ENCODE measurements at regions not wholly inside any gene's neighbourhood (a gene's known extent, or its start where the extent isn't known, plus 50 kb on each side); places are given as distances from the start of the nearest gene placed in this dataset.
"Not testable (repeated sequence)": the region's sequence is repeated elsewhere in the genome, so short reads cannot be mapped to it uniquely, and the experiment has no call there.

- DNase-seq: no peak
Observed at GRCh38 chr13:88436974-88437373, 765.8 kb downstream of the SLITRK5 start.

GRCh38 chr13:88450515-88450914 lies 779.3 kb downstream of the SLITRK5 start:
- DNase-seq: no peak

DNA sequence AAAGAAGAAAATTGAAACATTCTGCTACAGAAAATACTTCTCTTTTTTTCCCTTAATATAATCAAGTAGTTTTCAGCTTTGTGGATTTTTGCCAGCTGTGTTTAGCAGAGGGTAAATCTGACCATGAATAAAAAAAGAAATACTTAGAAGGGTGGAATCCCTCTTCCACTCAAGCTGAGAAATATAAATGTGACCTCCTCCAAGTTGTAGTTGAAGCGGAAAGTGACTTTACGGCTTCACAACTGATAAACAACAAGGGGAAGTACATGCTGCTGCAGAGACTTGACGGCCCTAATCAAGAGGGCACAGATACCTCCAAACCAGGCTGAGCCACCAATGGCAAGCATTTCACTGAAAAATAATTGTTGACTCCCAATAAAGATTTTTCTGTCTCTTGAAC lies 785.0 kb downstream of the SLITRK5 start:
- DNase-seq: no peak

DNA sequence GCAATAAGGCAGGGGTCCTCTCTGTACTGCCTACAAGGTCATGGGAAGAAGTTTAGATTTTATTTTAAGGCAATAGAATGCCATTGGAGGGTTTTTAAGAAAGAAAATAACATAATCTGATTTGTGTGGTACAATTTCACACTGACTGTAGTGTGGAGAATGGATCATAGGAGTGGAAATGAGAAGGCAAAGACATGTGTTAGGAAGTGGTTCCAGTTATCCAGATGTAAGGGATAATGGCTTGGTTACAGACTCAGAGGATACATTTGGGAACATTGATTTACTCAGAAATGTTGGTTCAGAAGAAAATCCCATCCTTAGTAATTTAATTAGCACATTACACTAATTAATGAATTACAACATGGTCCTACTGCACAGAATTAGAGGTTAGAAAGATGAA lies 788.2 kb downstream of the SLITRK5 start:
- no peak for DNase-seq

- no peak for DNase-seq
Observed at GRCh38 chr13:88461272-88462009, 790.3 kb downstream of the SLITRK5 start.

GRCh38 chr13:88464851-88465250 lies 793.7 kb downstream of the SLITRK5 start:
- no peak for DNase-seq

- DNase-seq: no peak
Observed at GRCh38 chr13:88472316-88472715, 801.1 kb downstream of the SLITRK5 start.

DNA sequence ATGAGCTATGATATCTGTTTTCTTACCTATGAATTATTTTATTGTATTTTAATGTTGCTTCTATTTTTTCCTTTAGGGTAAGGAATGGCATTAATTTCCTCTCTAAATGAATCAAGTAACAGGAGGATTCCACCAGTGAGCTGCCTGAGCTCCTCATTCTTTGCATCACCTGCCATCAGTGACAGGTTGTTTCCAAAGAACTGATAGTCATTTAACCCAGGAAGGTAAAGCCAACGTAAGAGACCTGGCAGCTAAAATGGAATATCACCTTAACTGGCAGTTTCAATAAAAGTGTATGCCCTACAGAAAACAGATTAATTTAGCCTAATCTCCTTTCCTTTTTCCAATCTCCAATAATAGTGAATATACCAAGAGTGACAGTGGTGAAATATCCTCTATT lies 812.0 kb downstream of the SLITRK5 start:
- DNase-seq: no peak

GRCh38 chr13:88507909-88508308 lies 836.7 kb downstream of the SLITRK5 start:
- no peak for DNase-seq

DNA sequence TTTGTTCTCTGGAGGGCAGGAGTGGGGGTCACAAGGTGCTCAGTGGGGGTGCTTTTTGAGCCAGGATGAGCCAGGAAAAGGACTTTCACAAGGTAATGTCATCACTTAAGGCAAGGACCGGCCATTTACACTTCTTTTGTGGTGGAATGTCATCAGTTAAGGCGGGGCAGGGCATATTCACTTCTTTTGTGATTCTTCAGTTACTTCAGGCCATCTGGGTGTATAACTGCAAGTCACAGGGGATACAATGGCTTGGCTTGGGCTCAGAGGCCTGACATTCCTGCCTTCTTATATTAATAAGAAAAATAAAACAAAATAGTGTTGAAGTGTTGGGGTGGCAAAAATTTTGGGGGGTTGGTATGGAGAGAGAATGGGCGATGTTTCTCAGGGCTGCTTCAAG lies 841.8 kb downstream of the SLITRK5 start:
- DNase-seq: not testable (repeated sequence)

DNA sequence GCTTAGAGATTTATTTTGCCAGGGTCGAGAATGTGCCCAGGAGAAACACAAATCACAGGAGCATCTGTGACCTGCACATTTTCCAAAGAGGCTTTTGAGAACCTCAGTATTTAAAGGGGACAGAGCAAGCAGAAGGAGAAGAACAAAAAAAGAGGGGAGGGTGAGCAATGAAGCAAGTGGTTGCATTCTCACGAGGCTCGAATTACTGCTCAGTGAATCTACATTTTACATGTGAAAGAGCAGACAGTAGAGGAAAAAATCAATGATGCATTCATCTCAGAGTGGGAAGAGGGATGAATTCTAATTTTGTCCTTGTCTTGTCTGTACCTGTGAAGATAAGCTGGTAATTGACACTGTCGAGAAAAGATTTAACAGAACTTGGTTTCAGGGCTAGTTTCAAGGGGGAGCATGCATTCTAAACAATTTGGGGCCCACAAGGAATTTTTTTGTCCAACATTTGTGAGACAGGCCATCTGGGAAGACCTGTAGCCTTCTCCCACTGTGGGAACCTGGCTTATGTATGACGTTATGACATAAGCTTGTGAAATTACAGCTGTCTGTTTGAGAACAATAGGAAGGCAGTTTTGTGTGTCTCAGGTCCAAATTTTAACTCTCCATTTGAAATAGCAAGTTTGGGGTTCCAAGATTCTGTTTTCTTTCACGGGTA lies 855.1 kb downstream of the SLITRK5 start:
- DNase-seq: no peak

GRCh38 chr13:88526853-88527215 lies 855.7 kb downstream of the SLITRK5 start:
- DNase-seq: no peak

DNA sequence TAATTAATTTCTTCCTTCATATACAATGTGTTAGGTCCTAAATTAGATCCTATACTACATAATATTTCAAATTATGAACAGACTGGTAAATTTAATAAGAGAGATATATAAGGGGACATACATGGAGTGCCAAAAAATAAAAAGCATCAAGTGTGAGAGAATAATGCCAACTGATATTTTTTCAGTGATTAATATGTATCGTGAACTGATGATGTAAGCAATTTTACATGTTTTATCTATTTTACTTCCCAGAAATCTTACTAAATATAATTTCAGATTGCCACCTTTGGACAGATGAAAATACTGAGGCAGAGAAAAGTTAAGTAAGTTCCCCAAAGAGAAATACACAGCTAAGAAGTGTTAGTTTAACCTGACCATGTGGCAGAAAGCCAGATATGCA lies 870.8 kb downstream of the SLITRK5 start:
- no peak for DNase-seq

DNA sequence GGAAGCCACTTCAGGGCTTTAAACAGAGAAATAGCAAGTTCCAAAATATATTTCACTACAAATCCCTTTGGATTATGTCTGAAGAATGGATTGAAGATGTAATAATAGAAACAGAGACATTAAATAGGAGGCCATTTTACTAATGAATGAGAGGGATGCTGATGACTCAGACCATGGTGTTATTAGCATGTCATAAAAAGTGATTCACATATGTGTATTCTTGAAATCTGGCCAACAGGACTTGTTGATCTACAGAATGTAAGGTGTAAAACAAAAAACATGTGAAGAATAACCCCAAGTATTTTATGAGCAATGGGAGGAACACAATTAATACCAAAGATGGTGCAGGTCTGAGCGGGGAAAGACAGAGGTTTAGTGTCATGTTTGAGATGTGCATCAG lies 873.7 kb downstream of the SLITRK5 start:
- no peak for DNase-seq

- DNase-seq: no peak
Observed at GRCh38 chr13:88552966-88553365, 881.8 kb downstream of the SLITRK5 start.

GRCh38 chr13:88565566-88565965 lies 894.4 kb downstream of the SLITRK5 start:
- DNase-seq: no peak

- DNase-seq: no peak
Observed at GRCh38 chr13:88585861-88586260, 914.7 kb downstream of the SLITRK5 start.

DNA sequence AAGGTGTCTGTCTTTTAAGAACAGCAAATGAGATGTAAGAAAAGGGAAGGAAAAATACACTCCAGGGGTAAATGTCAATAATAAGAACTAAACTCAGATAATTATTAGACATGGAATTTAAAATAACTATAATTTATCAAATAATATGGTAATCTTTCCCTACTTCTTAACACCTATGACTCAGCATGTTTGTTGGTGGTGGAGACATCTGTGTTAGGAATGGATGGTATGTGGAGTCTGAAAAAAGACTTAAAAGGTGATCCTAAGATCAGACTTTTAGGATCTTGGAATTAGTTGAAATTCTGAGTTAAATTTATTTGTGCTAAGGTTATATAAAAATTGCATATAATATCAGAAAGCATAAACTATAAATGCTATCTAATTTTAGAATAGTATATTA lies 915.1 kb downstream of the SLITRK5 start:
- no peak for DNase-seq

- DNase-seq: no peak
Observed at GRCh38 chr13:88590574-88590973, 919.4 kb downstream of the SLITRK5 start.

DNA sequence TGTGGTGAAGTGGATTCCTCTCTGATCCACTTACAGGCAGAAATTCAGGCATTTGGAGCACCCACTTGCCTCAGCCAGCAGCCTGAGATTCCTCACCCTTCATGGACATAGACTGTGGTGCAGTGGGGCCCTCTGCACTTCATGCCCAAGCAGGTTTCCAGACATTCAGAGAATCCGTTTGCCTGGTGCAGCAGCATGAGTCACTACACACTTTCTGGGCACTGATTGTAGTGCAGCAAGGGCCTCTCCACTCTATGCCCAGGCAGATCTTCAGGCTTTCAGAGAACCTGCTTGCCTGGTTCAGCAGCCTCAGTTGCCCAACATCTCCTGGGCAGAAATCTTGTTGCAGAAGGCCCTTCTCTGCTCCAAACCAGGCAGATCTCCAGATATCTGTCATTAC lies 920.9 kb downstream of the SLITRK5 start:
- no peak for DNase-seq

DNA sequence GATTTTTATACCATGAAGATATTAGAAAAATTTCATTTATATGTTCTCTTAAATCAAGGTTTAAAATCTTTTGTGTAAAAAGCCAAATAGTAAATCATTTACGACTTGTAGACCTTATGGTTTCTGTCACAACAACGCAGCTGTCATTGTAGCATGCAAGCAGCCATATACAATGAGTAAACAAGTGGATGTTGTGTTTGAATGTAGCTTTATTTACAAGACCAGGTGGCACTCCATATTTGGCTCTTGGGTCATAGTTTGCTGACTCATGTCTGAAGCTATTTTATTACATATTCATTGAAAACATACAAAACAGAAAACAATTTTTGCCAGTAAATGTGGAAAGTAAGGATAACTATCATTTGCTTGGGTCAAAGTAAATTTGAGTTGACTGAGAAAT lies 930.8 kb downstream of the SLITRK5 start:
- no peak for DNase-seq

DNA sequence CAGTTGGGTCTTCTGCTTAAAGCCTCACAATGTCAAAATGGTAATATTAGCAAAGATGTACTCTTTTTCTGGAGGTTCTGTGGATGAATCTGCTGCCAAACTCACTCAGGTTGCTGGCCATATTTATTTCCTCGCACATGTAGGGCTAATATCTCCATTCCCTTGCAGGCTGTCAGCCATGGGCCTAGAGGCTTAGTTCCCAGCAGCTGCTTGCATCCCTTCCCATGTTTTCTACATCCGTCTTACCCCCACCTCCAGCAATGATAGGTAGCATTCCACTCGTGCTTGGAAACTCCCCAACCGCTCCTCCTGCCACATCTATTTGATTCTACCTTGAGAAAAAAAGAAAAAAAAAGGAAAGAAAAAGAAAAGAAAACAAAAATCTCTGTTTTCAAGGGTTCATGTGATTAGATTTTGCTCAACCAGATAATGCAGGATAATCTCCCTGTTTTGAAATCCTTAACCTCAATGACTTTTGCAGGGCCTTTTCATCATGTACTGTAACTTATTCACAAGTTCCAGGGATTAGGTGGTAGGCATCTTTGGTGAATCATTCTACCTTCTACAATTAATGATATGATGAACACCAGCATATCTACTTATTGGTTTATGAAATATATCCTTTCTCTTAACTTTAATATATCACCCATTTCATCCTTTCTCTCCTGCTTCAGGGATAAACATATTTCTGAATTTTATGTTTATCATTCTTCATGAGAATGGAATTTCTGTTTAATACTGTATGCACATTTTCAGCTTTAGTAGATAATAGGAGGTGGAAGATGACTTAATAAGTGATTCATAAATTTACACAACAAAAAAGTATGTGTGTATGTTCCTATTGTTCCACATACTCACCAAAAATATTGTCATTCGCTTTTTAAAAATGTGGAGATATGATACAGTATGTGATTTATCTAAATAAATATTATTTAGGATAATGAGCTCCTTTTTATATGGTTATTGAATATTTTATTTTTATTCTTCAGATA lies 931.9 kb downstream of the SLITRK5 start:
- no peak for DNase-seq

DNA sequence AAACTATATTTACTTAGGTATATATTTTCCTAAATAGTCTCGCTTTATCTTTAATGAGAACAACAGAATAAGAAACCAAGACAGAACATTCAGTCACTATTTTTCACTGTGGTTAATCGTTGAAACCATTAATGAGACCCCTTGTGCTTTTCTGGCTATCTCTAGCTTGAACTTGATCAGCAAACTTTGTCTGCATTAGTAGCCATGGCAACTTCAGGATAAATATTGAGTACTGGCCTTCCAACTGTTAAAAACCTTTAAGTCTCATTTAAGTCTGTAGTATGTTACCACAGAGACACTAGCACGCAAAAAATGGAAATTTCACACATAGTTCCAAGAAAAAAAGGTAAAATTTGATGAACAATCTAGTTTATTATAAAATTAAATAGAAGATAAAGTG lies 946.0 kb downstream of the SLITRK5 start:
- no peak for DNase-seq

All from activated T-cell treated with anti-CD3 and anti-CD28 coated beads for 4 hours (primary cell).